ENCODE measurements at regions not wholly inside any gene's neighbourhood (a gene's known extent, or its start where the extent isn't known, plus 50 kb on each side); places are given as distances from the start of the nearest gene placed in this dataset.

DNA sequence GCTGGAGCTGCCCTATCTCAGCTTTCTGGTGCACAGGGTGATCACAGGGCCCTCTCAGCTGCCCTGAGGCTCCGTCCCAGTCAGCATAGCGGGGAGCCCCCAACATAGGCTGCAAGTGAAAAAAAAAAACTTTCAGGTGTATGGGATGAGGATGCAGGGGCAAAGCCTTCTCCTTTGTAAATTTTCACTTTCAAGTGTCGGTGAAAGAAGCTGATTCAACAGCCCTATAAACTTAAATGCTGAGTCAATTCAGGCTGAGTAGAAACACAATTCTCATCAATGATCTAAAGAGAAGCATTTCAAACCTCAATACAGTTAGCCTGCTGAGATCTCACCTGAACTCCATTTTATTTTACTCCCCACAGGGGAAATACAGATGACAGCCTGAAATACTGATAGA lies 171.2 kb downstream of the SEC16B start:
- in situ Hi-C loops (cut with MboI; ENCODE audit: low pct_unique_long_range_greater_than_20kb, low sequenced_read_pairs) = no loop called here
- DNase-seq = no peak

DNA sequence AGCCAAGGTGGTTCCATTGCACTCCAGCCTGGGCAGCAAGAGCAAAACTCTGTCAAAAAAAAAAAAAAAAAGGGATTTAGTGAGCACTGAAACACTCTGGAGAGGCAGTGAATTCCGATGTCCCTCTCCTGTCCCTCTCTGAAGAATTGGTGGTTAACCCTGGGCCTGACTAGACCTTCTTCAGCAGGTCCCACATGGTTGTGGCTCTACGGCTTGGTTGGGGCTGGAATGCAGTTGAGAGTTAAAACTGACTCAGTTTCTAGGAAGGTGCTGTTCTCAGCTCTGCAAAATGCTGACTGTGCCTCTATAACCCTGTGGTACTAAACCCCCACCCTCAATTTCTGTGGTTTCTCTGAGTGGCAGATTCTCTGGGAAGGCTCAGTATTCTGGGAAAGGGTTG lies 173.3 kb downstream of the SEC16B start:
- no peak for DNase-seq
- in situ Hi-C loops (cut with MboI; ENCODE audit: low pct_unique_long_range_greater_than_20kb, low sequenced_read_pairs) = no loop called here

DNA sequence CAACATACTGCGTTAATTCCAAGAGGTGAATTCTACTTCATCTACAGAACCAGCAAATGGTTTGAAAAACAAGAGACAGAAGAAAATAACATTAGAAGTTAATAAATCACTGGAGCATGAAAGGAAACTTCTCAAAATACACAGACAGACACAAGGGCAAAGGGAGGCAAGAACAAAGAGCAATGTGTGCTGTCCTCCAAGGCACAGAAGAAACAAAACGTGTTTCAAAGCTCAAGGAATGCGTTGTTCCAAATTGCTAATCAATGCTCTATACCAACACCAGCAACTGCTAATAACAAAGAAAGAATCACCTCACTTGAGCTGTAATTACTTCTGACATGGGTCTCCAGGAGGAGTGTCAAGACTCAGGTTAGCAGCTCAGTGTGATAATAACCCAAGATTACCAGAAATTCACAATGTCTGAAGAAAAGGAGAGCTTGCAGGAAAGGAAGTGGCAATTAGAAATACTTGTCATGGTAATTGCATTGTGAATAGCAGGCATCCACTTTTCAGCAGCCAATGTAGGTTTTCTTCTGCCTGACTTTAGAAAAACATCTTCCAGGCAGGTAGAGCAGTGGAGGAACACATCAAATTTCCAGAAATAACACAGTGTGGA lies 175.4 kb downstream of the SEC16B start:
- in situ Hi-C loops (cut with MboI; ENCODE audit: low pct_unique_long_range_greater_than_20kb, low sequenced_read_pairs) = no loop called here
- DNase-seq = no peak

DNA sequence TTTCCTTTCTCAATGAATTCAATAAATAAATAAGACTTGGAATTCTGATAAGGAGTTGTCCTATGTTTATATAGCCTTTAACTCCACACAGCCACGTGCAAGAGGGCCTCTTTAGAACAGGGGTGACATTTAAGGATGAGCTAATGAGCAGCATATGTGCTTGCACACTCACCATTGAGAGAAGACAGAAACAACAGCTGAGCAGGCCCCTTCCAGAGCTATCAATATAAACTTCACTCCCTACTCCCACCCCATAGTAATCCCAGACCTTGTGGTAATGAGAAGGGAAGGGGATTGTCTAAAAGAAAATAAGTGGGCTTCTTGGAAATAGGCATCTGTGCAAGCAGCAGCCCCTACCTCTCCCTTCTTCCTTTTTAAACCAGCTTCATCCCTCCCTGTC lies 176.0 kb downstream of the SEC16B start:
- in situ Hi-C loops (cut with MboI; ENCODE audit: low pct_unique_long_range_greater_than_20kb, low sequenced_read_pairs) = no loop called here
- DNase-seq = no peak

DNA sequence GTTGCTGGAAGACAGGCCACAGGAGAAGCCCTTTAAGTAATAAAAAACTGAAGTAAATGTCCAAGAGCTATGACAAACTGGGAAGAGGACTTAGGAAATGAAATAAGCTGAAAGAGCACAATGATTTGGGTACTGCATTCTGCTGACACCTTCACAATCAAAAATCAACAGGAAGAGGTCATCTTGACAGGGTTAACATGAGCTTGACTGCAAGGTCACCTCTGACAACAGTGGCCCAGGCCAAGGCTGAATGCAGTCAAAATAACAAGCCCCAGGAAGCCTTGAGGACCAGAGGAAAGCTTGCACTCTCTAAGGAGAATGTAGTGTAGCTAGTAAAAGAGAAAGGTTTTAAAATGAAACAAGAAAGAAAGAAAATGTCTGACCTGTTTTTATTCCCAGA lies 179.3 kb downstream of the SEC16B start:
- in situ Hi-C loops (cut with MboI; ENCODE audit: low pct_unique_long_range_greater_than_20kb, low sequenced_read_pairs) = no loop called here
- DNase-seq = no peak

DNA sequence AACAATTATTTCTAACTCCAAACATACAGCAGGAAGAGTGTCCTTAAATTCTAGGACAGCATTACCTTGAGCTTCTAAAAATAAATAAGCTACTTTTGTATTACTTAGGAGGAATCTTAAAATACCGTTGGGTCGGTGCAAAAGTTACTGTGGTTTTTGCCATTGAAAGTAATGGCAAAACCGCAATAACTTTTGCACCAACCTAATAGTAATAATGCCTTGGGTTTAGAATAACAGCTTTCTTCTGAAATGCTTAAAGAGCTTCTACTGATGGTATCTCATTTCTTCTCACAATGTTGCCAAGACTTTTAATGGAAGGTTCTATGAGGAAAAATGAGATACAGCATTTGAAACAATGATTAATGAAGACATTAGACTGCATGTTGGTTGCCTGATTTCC lies 179.9 kb downstream of the SEC16B start:
- no peak for DNase-seq
- in situ Hi-C loops (cut with MboI; ENCODE audit: low pct_unique_long_range_greater_than_20kb, low sequenced_read_pairs) = no loop called here

DNA sequence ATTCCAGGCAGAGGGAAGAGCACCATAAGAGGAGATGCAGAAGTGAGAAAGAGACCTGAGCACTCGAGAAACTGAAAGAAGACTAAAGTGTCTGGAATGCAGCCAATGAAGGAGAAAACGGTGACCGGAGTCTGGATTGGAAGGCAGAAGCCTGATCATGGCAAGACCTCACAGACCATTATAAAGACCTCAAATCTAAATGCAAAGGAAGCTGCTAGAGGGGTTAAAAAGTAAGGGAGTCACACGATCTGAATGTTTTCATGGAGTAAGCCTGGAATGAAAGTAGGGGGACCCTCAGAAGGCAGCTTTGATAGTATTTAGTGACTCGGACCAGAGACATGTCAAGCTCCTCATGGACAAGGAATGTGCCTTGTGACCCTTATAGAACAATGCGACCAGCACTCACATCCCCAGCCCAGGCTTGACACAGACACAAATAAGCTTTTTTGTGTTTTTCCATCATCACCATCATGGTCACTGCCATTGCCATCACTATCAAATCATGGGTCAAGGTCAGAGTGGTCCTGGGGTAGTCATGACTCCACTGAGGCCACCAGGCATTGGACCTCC lies 183.6 kb downstream of the SEC16B start:
- DNase-seq = no peak

DNA sequence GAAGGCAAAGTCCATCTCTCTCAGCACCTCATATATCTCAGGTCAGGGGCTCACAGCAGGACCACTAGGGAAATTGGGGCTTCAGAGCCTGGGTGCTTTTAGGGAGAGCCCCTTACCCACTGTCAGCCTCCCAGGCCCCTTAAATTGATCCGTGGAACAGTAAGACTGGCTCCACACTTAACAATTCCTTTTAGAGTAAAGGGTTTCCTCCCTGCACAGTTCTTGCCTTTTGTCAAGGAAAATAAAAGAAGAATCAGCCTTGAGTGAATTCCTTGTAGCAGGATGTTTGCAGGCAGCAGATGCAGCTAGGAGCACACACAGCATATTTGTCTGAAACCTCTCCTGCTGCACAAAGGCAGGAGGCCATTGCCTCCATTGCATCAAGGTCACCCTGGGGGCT lies 184.9 kb downstream of the SEC16B start:
- no peak for DNase-seq
- in situ Hi-C loops (cut with MboI; ENCODE audit: low pct_unique_long_range_greater_than_20kb, low sequenced_read_pairs) = no loop called here

More for the DNA sequence above, 183.6 kb downstream of the SEC16B start:
- in situ Hi-C loops (cut with MboI; ENCODE audit: low pct_unique_long_range_greater_than_20kb, low sequenced_read_pairs) = no loop called here

DNA sequence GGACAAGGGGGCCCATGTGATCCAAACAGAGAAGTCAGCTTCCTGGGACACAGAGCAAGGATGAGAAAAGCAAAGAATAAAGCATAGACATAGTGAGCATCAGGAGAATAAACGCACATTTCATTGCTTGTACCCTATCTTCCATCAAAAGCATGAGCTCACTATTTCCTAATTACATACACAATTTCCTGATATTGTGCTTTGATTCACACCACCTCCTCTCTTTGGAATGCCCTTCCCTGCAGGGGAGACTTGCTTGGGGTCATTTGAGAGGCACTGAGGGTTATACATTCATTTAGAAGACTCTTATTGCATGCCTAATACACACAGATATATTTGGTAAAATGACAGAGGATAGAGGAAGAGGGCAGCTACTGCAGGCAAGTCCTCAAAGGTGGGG lies 185.4 kb downstream of the SEC16B start:
- in situ Hi-C loops (cut with MboI; ENCODE audit: low pct_unique_long_range_greater_than_20kb, low sequenced_read_pairs) = no loop called here
- no peak for DNase-seq

DNA sequence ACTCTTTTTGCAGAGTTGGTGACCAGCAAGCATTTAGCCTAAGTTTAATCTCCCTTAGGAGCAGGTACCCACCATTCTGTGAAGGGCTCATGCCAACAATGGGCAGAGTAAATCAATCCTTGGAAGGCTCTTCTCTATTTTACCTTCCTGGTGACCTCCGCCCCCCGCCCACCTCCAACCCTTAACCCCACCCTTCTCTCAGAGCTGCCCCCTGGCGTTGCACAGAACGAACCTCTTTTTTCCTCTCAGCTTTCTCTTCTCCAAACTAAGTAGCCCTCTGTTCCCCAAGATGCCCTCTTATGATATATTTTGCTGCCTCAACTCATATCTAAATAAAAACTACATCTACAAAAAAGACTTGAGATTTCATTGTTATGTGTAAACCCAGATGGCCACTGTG lies 186.8 kb downstream of the SEC16B start:
- DNase-seq = no peak
- in situ Hi-C loops (cut with MboI; ENCODE audit: low pct_unique_long_range_greater_than_20kb, low sequenced_read_pairs) = no loop called here

DNA sequence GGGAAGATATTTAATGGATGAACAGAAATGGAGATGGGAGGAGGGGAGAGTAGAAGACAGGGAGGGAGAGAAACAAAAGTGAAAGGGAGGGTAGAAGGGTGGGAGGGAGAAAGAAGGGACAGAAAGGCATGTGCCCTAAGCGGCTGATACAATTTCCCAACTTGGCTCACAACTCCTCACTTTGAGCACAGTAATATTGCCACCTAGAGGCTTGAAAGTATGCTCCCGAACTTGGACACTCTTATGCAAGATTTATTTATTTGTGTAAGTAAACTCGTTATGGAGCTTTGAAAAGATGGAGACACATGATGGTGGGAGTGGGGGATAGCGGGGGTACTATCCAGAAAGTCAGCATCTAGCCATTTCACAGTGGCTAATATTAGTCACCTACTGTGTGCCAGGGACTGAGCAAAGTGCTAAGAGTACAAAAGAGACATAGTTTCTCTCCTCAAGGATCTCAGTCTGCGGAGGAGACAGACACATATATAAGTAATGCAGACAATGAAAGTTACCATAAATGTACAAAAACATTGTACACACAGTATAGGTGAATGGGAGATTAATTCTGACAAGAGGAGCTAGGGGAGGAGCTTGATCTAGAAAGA lies 189.7 kb downstream of the SEC16B start:
- in situ Hi-C loops (cut with MboI; ENCODE audit: low pct_unique_long_range_greater_than_20kb, low sequenced_read_pairs) = no loop called here
- peak; percentile 17 for DNase-seq

DNA sequence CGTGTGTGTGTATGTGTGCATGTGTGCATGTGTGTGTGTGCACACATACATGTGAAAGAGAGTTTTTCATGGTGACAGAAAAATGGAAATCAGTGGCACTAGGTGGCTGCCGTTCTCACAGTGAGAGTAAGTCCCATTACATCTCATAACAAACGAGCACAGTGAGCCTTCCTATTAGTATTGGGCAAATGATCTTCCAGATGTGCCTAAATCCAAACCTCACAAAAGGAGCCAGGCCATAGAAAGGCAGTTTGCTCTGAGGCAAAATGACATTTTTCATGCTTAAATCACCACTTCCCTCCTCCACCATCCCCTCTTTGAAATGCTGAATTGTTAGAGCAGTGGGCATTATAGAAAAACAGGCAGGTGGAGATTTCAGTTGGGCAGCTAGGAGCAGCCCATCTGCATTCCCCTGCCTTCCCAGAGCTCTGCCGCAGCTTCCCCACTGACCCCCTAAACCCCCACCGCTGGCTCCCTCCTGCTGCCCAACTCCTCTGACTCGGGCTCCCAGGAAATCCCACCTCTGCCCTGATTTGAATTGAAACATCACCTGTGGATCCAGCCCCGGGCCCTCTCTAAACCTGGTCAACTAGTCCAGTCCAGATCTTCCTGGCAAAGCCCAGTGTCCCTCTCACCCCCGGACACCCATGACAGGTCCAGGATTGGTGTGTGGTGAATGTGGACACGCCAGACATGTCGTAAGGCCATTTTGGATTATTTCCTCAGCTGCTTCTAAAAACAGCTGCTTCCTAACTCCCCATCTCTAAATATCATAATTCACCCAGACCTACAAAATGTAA lies 190.5 kb downstream of the SEC16B start:
- in situ Hi-C loops (cut with MboI; ENCODE audit: low pct_unique_long_range_greater_than_20kb, low sequenced_read_pairs) = no loop called here
- DNase-seq = no peak

DNA sequence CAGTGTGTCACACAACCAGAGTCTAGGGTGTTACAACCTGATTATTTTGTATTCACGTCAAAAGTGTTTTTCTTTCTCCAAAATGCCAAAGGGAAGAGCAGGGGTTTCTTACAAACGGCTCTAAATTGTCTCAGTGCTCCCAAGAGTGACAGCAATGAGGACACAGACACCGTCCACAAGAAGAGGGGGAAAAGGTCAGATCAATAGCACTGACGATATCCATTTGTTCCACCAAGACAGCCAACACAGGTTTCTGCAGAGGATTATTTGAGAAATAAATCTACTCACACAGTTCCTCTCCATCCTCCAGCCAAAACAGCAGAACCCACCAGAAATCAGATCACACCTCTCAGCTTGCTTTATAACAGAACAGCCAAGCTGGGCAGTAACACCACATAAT lies 193.9 kb downstream of the SEC16B start:
- DNase-seq = no peak
- in situ Hi-C loops (cut with MboI; ENCODE audit: low pct_unique_long_range_greater_than_20kb, low sequenced_read_pairs) = no loop called here

DNA sequence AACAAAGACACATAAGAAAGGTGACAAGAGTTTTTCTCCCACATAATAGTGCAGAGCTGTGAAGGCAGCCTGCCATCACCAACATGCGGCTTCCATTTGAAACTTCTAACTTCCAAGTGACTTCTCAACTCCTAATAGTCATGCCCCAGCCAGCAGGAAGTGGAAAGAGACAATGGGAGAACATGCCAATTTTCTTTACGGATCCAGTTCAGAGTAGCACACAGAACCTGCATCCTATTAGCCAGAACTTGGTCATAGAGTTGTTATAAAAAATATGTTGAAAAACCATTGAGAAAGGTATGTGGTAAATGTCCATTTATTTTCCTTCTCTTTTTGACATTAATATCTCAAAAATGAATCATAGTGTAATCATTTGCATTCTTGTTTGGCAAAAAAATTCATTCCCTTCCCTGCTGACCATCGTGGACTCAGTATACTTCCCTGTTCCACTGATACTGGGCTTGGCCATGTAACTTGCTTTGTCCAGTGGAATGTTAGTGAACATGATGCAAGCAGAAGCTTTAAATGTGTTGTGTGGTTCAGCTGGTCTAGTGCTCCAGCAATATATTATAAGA lies 197.4 kb downstream of the SEC16B start:
- in situ Hi-C loops (cut with MboI; ENCODE audit: low pct_unique_long_range_greater_than_20kb, low sequenced_read_pairs) = no loop called here
- no peak for DNase-seq

DNA sequence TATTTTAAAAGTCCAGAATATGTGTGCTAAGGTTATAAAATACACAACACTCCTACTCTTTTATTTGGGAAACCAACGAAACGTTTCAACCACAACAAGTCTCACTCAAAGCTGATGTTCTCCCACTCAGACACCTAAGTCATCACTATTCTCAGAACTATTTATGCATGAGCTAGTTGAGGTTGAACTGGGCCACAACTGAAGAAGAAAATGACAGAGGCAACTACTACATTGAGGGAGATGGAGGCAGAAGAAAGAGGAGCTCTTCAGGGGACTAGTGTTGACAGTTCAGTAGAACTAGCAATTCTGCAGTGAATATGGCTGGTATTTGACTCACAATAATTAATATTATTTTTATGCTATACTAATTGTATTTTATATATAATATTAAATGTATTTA lies 198.2 kb downstream of the SEC16B start:
- in situ Hi-C loops (cut with MboI; ENCODE audit: low pct_unique_long_range_greater_than_20kb, low sequenced_read_pairs) = no loop called here
- no peak for DNase-seq

DNA sequence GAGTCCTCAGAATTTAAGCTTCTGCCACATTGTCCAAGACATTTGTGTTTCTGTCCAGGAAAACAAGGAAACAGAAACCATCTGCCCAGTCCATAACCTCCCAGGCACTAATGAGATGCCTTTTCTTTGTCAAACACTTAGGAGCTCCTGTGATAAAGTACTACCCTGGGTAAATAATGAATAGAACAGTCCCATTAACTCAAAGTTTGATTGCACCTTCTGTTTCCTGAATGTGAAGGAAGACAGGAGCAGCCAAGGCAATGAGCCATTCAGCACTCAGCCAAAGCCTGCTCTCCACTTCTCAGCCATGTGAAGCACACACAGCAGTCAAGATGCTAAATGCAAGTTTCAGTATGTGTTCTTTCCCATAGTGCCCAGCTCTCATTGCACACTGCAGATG lies 199.8 kb downstream of the SEC16B start:
- in situ Hi-C loops (cut with MboI; ENCODE audit: low pct_unique_long_range_greater_than_20kb, low sequenced_read_pairs) = no loop called here
- DNase-seq = no peak

DNA sequence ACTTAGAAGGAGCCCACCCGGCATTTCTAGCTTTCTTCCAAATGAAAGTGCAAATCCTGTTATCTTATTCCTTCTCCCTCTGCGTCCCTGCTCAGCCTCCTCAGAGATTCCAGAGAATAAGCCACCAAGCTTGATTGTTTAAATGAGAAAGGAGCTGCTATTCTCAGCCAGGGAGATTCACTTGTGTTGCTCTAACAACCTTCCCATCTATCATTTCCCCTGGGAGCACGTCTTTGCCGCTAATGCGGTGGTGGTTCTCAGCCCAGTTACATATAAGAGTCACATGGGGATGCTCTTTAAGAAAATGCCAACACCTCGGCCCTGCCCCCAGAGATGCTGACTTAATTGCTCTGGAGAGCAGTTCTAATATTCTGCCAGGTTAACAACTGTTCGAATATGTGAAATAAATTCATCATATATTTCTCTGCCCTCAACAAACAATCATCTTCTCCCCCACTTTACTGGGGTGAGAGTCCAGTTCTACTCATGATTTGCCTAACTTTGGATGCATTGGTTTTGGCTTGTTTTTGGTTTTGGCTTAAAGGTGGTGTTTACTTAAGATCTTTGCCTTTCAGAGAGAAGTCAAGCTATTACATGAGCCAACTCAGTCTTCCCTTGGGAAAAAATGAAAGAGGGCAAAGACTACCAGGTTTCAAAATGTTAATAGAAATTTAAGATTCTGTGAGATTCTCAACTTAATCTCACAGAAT lies 213.9 kb downstream of the SEC16B start:
- no peak for DNase-seq
- in situ Hi-C loops (cut with MboI; ENCODE audit: low pct_unique_long_range_greater_than_20kb, low sequenced_read_pairs) = no loop called here

DNA sequence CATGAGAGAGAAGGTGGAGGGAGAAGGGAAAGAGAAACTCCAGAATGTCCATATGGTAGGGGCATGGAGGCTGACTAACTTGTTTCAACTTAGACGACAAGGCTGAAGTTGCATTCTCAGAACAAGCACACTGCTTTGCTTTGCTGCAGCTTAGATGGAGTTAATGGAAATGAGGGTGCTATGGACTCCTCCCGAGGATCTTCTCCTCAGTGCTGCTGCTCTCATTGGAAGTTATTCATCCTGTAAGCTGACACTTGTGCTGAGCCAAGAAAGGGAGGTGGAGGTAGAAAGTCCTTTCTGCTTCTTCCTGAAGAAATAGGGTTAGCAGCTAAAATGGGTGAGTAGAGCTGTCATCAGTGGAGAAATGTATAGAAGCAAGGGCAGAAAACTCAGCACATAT lies 215.3 kb downstream of the SEC16B start:
- in situ Hi-C loops (cut with MboI; ENCODE audit: low pct_unique_long_range_greater_than_20kb, low sequenced_read_pairs) = no loop called here
- no peak for DNase-seq

DNA sequence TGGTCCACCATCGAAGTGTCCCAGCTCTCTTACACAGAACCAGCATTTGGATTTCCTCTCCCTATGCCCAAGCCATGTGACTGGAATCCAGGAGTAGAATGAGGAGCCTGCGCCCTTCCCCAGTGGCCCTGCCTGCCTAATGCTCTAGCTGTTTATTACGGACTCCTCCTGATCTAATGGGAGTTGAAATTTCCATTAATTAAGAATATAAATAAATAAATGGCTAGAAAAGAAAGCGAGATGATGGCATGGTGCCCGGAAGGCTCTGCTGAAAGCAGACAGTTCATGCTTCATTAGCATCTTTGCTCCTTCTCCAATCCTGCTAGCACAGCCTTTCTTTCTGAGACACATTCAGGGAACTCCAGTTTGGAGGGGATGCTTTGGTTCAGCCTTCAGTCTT lies 216.2 kb downstream of the SEC16B start:
- DNase-seq = no peak
- in situ Hi-C loops (cut with MboI; ENCODE audit: low pct_unique_long_range_greater_than_20kb, low sequenced_read_pairs) = no loop called here

All from KBM-7 (cell line).